ENCODE measurements at regions not wholly inside any gene's neighbourhood (a gene's known extent, or its start where the extent isn't known, plus 50 kb on each side); places are given as distances from the start of the nearest gene placed in this dataset.

- Mint-ChIP-seq H3K36me3 (no peaks in the 10 kb centered on the region), H3K27me3 (no peaks in the 10 kb centered on the region), H3K4me3 (no peak overlapping the region), H3K4me1 (no peaks in the 10 kb centered on the region), H3K9me3 (peaks cover 0 to 14% (median 5%) of the 10 kb centered on the region in 8 donors), H3K27ac (no peak overlapping the region)
- intact Hi-C loops (cut with micrococcal nuclease), result no loop called here
- Histone ChIP-seq H3K4me3 (ENCODE audit: low read length in 2 of 2) (no peak overlapping the region), H3K36me3 (ENCODE audit: insufficient read depth, low read length) (no peaks in the 10 kb centered on the region), H3K4me1 (ENCODE audit: insufficient read depth, low read length) (no peaks in the 10 kb centered on the region), H3K27ac (ENCODE audit: low read depth, low read length) (no peak overlapping the region), H3K27me3 (ENCODE audit: insufficient read depth, low read length) (no peaks in the 10 kb centered on the region), H3K9me3 (ENCODE audit: control insufficient read depth in 1 of 2, low read length in 2 of 2) (no peaks in the 10 kb centered on the region)
- ChIA-PET CTCF (ENCODE audit: partially characterized antibody) (no interaction called here), POLR2A (ENCODE audit: partially characterized antibody) (no interaction called here)
- DNase-seq, result no peak
Measured at GRCh38 chr18:39681061-39681460, 2115.5 kb upstream of the CELF4 start.

GRCh38 chr18:39675906-39676305, 2110.3 kb upstream of the CELF4 start:
- Mint-ChIP-seq H3K4me3 (no peak overlapping the region), H3K36me3 (no peaks in the 10 kb centered on the region), H3K9me3 (peaks cover 0 to 13% (median 4%) of the 10 kb centered on the region in 8 donors), H3K27me3 (no peaks in the 10 kb centered on the region), H3K27ac (no peak overlapping the region), H3K4me1 (no peaks in the 10 kb centered on the region)
- no peak for DNase-seq
- Histone ChIP-seq H3K36me3 (ENCODE audit: insufficient read depth, low read length) (no peaks in the 10 kb centered on the region), H3K4me3 (ENCODE audit: low read length in 2 of 2) (no peak overlapping the region), H3K9me3 (ENCODE audit: control insufficient read depth in 1 of 2, low read length in 2 of 2) (no peaks in the 10 kb centered on the region), H3K4me1 (ENCODE audit: insufficient read depth, low read length) (no peaks in the 10 kb centered on the region), H3K27me3 (ENCODE audit: insufficient read depth, low read length) (no peaks in the 10 kb centered on the region), H3K27ac (ENCODE audit: low read depth, low read length) (no peak overlapping the region)
- intact Hi-C loops (cut with micrococcal nuclease), result no loop called here
- CTCF ChIA-PET (ENCODE audit: partially characterized antibody), result no interaction called here
- POLR2A ChIA-PET (ENCODE audit: partially characterized antibody), result no interaction called here

DNA sequence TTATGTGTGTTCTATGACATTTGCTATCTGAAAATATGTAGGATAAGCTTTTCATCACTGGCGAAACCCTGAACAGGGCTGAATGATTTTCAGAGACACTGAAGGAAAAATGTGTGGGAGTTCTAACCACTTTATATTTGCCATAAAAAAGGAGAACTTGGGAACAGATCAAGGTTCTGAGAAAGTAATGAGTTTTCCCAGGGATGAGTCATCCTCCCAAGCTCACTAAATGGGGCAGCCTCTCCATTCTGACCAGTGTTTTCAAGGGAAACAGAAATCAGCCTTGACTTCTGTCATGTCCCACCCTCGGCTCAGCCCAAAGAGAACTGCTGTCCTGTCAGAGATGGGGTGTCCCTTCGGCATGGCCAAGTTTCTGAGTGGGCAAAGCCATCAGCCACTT, 2109.8 kb upstream of the CELF4 start:
- Histone ChIP-seq H3K4me3 (ENCODE audit: low read length in 2 of 2) (no peak overlapping the region), H3K27me3 (ENCODE audit: insufficient read depth, low read length) (no peaks in the 10 kb centered on the region), H3K27ac (ENCODE audit: low read depth, low read length) (no peak overlapping the region), H3K4me1 (ENCODE audit: insufficient read depth, low read length) (no peaks in the 10 kb centered on the region), H3K9me3 (ENCODE audit: control insufficient read depth in 1 of 2, low read length in 2 of 2) (no peaks in the 10 kb centered on the region), H3K36me3 (ENCODE audit: insufficient read depth, low read length) (no peaks in the 10 kb centered on the region)
- H3K4me3 Mint-ChIP-seq, result no peak overlapping the region
- H3K36me3 Mint-ChIP-seq, result no peaks in the 10 kb centered on the region
- no peak overlapping the region for H3K27ac Mint-ChIP-seq
- no peaks in the 10 kb centered on the region for H3K4me1 Mint-ChIP-seq
- intact Hi-C loops (cut with micrococcal nuclease), result no loop called here
- peaks cover 0 to 13% (median 2%) of the 10 kb centered on the region in 8 donors for H3K9me3 Mint-ChIP-seq
- ChIA-PET CTCF (ENCODE audit: partially characterized antibody) (no interaction called here), POLR2A (ENCODE audit: partially characterized antibody) (no interaction called here)
- no peak for DNase-seq
- H3K27me3 Mint-ChIP-seq, result no peaks in the 10 kb centered on the region

GRCh38 chr18:39672171-39672570, 2106.6 kb upstream of the CELF4 start:
- Histone ChIP-seq H3K4me3 (ENCODE audit: low read length in 2 of 2) (no peak overlapping the region), H3K9me3 (ENCODE audit: control insufficient read depth in 1 of 2, low read length in 2 of 2) (no peaks in the 10 kb centered on the region), H3K27ac (ENCODE audit: low read depth, low read length) (no peak overlapping the region), H3K36me3 (ENCODE audit: insufficient read depth, low read length) (no peaks in the 10 kb centered on the region), H3K27me3 (ENCODE audit: insufficient read depth, low read length) (no peaks in the 10 kb centered on the region), H3K4me1 (ENCODE audit: insufficient read depth, low read length) (no peaks in the 10 kb centered on the region)
- POLR2A ChIA-PET (ENCODE audit: partially characterized antibody), result no interaction called here
- Mint-ChIP-seq H3K36me3 (no peaks in the 10 kb centered on the region), H3K4me3 (no peak overlapping the region), H3K9me3 (peaks cover 0 to 15% (median 4%) of the 10 kb centered on the region in 8 donors), H3K27me3 (no peaks in the 10 kb centered on the region), H3K27ac (no peak overlapping the region), H3K4me1 (no peaks in the 10 kb centered on the region)
- CTCF ChIA-PET (ENCODE audit: partially characterized antibody), result no interaction called here
- intact Hi-C loops (cut with micrococcal nuclease), result no loop called here
- DNase-seq, result no peak

GRCh38 chr18:39667905-39668304, 2102.3 kb upstream of the CELF4 start:
- intact Hi-C loops (cut with micrococcal nuclease), result no loop called here
- no peak for DNase-seq
- H3K9me3 ChIP-seq (ENCODE audit: control insufficient read depth in 1 of 2, low read length in 2 of 2), result no peaks in the 10 kb centered on the region
- Mint-ChIP-seq H3K36me3 (no peaks in the 10 kb centered on the region), H3K27ac (no peak overlapping the region), H3K9me3 (peaks cover 0 to 21% (median 4%) of the 10 kb centered on the region in 8 donors), H3K27me3 (no peaks in the 10 kb centered on the region), H3K4me3 (no peak overlapping the region), H3K4me1 (no peaks in the 10 kb centered on the region)
- ChIA-PET CTCF (ENCODE audit: partially characterized antibody) (no interaction called here), POLR2A (ENCODE audit: partially characterized antibody) (no interaction called here)
- H3K4me1 ChIP-seq (ENCODE audit: insufficient read depth, low read length), result no peaks in the 10 kb centered on the region
- no peaks in the 10 kb centered on the region for H3K36me3 ChIP-seq (ENCODE audit: insufficient read depth, low read length)
- no peak overlapping the region for H3K4me3 ChIP-seq (ENCODE audit: low read length in 2 of 2)
- no peak overlapping the region for H3K27ac ChIP-seq (ENCODE audit: low read depth, low read length)
- no peaks in the 10 kb centered on the region for H3K27me3 ChIP-seq (ENCODE audit: insufficient read depth, low read length)

GRCh38 chr18:39666541-39666940, 2100.9 kb upstream of the CELF4 start:
- no peak overlapping the region for H3K27ac ChIP-seq (ENCODE audit: low read depth, low read length)
- no peaks in the 10 kb centered on the region for H3K9me3 ChIP-seq (ENCODE audit: control insufficient read depth in 1 of 2, low read length in 2 of 2)
- Mint-ChIP-seq H3K4me3 (no peak overlapping the region), H3K9me3 (peaks cover 0 to 24% (median 5%) of the 10 kb centered on the region in 8 donors), H3K36me3 (no peaks in the 10 kb centered on the region), H3K27ac (no peak overlapping the region), H3K4me1 (no peaks in the 10 kb centered on the region), H3K27me3 (no peaks in the 10 kb centered on the region)
- H3K36me3 ChIP-seq (ENCODE audit: insufficient read depth, low read length), result no peaks in the 10 kb centered on the region
- ChIA-PET CTCF (ENCODE audit: partially characterized antibody) (no interaction called here), POLR2A (ENCODE audit: partially characterized antibody) (no interaction called here)
- intact Hi-C loops (cut with micrococcal nuclease), result no loop called here
- H3K4me3 ChIP-seq (ENCODE audit: low read length in 2 of 2), result no peak overlapping the region
- H3K27me3 ChIP-seq (ENCODE audit: insufficient read depth, low read length), result no peaks in the 10 kb centered on the region
- no peaks in the 10 kb centered on the region for H3K4me1 ChIP-seq (ENCODE audit: insufficient read depth, low read length)
- DNase-seq, result no peak

- Mint-ChIP-seq H3K27me3 (no peaks in the 10 kb centered on the region), H3K9me3 (peaks cover 0 to 30% (median 7%) of the 10 kb centered on the region in 8 donors), H3K36me3 (no peaks in the 10 kb centered on the region), H3K4me1 (no peaks in the 10 kb centered on the region), H3K4me3 (no peak overlapping the region), H3K27ac (no peak overlapping the region)
- Histone ChIP-seq H3K27ac (ENCODE audit: low read depth, low read length) (no peak overlapping the region), H3K36me3 (ENCODE audit: insufficient read depth, low read length) (no peaks in the 10 kb centered on the region), H3K9me3 (ENCODE audit: control insufficient read depth in 1 of 2, low read length in 2 of 2) (no peaks in the 10 kb centered on the region), H3K4me1 (ENCODE audit: insufficient read depth, low read length) (no peaks in the 10 kb centered on the region), H3K4me3 (ENCODE audit: low read length in 2 of 2) (no peak overlapping the region), H3K27me3 (ENCODE audit: insufficient read depth, low read length) (no peaks in the 10 kb centered on the region)
- ChIA-PET POLR2A (ENCODE audit: partially characterized antibody) (no interaction called here), CTCF (ENCODE audit: partially characterized antibody) (no interaction called here)
- intact Hi-C loops (cut with micrococcal nuclease), result no loop called here
- DNase-seq, result peak in 1 of 5 donors; percentile 24
Measured at GRCh38 chr18:39661856-39662366, 2096.3 kb upstream of the CELF4 start.

GRCh38 chr18:39660141-39660540, 2094.5 kb upstream of the CELF4 start:
- ChIA-PET POLR2A (ENCODE audit: partially characterized antibody) (no interaction called here), CTCF (ENCODE audit: partially characterized antibody) (no interaction called here)
- no peak overlapping the region for H3K27ac Mint-ChIP-seq
- intact Hi-C loops (cut with micrococcal nuclease), result no loop called here
- H3K9me3 Mint-ChIP-seq, result peaks cover 0 to 21% (median 6%) of the 10 kb centered on the region in 8 donors
- H3K4me3 Mint-ChIP-seq, result no peak overlapping the region
- DNase-seq, result no peak
- H3K4me1 Mint-ChIP-seq, result no peaks in the 10 kb centered on the region
- no peaks in the 10 kb centered on the region for H3K36me3 Mint-ChIP-seq
- H3K27me3 Mint-ChIP-seq, result no peaks in the 10 kb centered on the region
- Histone ChIP-seq H3K4me1 (ENCODE audit: insufficient read depth, low read length) (no peaks in the 10 kb centered on the region), H3K36me3 (ENCODE audit: insufficient read depth, low read length) (no peaks in the 10 kb centered on the region), H3K4me3 (ENCODE audit: low read length in 2 of 2) (no peak overlapping the region), H3K27ac (ENCODE audit: low read depth, low read length) (no peak overlapping the region), H3K27me3 (ENCODE audit: insufficient read depth, low read length) (no peaks in the 10 kb centered on the region), H3K9me3 (ENCODE audit: control insufficient read depth in 1 of 2, low read length in 2 of 2) (no peaks in the 10 kb centered on the region)

Data from CD4-positive, alpha-beta memory T cell (primary cell).